Dendritic cell treated with granulocyte-macrophage colony-stimulating factor and Interleukin-4, amounts not matched to agents 40 ng/mL and 50 ng/mL, for 4 days (primary cell): ENCODE measurements at regions not wholly inside any gene's neighbourhood (a gene's known extent, or its start where the extent isn't known, plus 50 kb on each side); places are given as distances from the start of the nearest gene placed in this dataset.
"Not testable (repeated sequence)": the region's sequence is repeated elsewhere in the genome, so short reads cannot be mapped to it uniquely, and the experiment has no call there.

Experiments
- H3K27ac Mint-ChIP-seq: one replicate; pipeline ENCODE4 v1.8.0; 2022; ENCODE audit warnings: mild to moderate bottlenecking, mixed read lengths
- H3K27me3 Mint-ChIP-seq: one replicate; pipeline ENCODE4 v1.8.0; 2022; ENCODE audit warnings: mild to moderate bottlenecking, mixed read lengths
- H3K36me3 Mint-ChIP-seq: one replicate; pipeline ENCODE4 v1.8.0; 2022; ENCODE audit warnings: low read depth, mixed read lengths
- H3K4me1 Mint-ChIP-seq: one replicate; pipeline ENCODE4 v1.8.0; 2022; ENCODE audit warnings: low read depth, mixed read lengths
- H3K4me3 Mint-ChIP-seq: one replicate; pipeline ENCODE4 v1.8.0; 2022; ENCODE audit warnings: mild to moderate bottlenecking, moderate library complexity, mixed read lengths
- H3K9me3 Mint-ChIP-seq: one replicate; pipeline ENCODE4 v1.8.0; 2022; ENCODE audit warnings: mixed read lengths
- intact Hi-C: fragments of 100-400 bp; cut with micrococcal nuclease; formaldehyde crosslinking; loops from one replicate; pipeline ENCODE4 v1.15.0; 2022

DNA sequence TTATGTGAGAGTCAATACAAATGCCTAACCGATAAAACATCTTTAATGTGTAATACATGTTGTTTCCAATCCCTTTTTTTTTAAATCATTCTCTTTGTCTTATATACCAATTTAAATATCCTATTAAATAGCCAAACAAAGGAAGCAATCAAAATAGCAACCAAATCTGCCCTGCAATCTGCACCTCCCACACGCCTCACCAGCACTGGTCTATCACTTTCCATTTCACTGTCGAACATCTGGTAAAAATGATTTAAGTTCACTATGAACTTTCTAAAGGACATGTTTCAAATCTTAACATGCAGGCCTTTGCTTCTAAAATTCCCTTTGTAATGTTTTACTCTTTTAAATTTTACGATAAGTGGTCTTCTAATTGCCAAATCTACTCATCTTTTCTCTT is 1305.5 kb upstream of the TENM4 start:
- H3K27ac Mint-ChIP-seq, result no peak overlapping the region
- no peaks in the 10 kb centered on the region for H3K4me1 Mint-ChIP-seq
- H3K4me3 Mint-ChIP-seq, result no peak overlapping the region
- intact Hi-C loops, result no loop called here
- H3K36me3 Mint-ChIP-seq, result no peaks in the 10 kb centered on the region
- H3K9me3 Mint-ChIP-seq, result no peaks in the 10 kb centered on the region
- no peaks in the 10 kb centered on the region for H3K27me3 Mint-ChIP-seq

DNA sequence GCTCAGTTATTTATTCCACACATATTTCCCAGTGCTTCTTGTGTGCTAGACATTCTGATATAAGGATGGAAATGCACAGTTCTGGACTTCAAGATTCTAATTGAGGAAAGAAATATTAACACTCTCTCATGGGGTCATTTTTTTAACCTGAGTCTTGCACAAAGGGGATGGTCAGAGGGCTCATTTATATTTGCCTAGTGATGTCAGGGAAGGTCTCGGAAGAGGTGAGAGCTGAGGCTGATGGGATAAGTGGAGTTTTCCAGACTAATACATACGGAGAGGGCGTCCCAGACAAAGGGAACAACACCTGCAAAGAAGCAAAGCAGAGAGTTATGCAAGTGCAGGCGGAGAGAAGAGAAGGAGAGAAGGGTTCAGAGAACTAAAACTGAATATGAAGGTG is 1304.6 kb upstream of the TENM4 start:
- no peaks in the 10 kb centered on the region for H3K9me3 Mint-ChIP-seq
- no peaks in the 10 kb centered on the region for H3K36me3 Mint-ChIP-seq
- H3K4me1 Mint-ChIP-seq, result no peaks in the 10 kb centered on the region
- no peaks in the 10 kb centered on the region for H3K27me3 Mint-ChIP-seq
- intact Hi-C loops, result no loop called here
- no peak overlapping the region for H3K27ac Mint-ChIP-seq
- no peak overlapping the region for H3K4me3 Mint-ChIP-seq

DNA sequence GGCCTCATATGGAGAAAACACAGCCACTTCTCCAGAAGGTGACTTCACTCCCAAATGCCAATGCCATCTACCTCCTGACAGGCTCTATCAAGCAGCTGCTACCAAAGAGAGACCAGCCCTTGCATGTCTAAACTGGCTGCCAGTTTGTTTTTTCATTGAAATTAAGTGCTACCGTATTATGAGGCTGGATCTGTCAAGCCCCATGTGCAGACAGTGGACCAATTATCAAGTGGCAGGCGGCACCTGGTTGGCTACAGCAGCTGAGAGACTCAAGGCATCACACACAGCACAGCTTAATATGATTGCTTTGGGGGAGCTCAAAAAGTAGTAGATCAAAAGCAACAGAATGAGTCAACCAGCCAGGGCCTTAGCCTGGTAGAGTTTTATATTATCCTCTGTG is 1293.0 kb upstream of the TENM4 start:
- intact Hi-C loops, result no loop called here
- Mint-ChIP-seq H3K4me3 (no peak overlapping the region), H3K9me3 (no peaks in the 10 kb centered on the region), H3K36me3 (no peaks in the 10 kb centered on the region), H3K27me3 (no peaks in the 10 kb centered on the region), H3K4me1 (no peaks in the 10 kb centered on the region), H3K27ac (no peak overlapping the region)

DNA sequence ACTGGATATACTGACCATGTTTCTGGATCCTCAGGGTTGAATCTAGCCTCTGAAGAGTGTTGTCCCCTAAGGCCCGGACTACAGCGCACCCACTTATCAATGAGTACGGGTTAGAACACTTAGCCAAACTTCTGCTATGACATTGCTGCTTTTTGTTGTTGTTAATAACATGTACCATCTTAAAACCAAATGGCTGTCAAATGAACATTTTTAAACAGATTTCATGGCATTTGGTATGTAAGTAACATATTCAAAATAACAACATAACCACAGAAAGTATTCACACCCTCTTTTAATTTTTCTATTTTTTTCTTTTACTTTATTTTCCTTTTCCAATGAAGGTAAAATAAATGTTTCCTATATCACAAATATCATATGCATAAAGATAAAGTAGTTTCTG is 1292.5 kb upstream of the TENM4 start:
- Mint-ChIP-seq H3K4me1 (no peaks in the 10 kb centered on the region), H3K36me3 (no peaks in the 10 kb centered on the region), H3K4me3 (no peak overlapping the region), H3K27ac (no peak overlapping the region), H3K27me3 (no peaks in the 10 kb centered on the region), H3K9me3 (no peaks in the 10 kb centered on the region)
- intact Hi-C loops, result no loop called here

DNA sequence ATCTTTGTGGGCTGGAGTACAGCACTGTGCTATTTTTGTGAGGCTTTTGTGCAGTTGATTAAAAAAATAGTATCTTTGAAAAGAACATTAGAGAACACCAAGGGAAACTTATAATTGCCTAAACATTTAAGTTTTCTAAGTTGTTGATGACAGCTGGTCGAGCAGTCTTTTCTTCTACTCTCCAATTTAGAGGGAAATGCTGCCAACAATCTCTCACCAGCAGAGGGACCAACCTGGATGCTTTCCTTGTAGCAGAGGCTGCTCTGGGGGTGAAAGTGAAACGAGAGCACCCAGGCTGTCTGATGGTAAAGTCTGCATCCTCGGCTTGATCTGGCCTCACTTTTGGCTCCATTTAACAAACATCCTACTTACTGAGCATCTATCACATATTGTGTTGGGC is 1286.5 kb upstream of the TENM4 start:
- Mint-ChIP-seq H3K9me3 (no peaks in the 10 kb centered on the region), H3K27ac (no peak overlapping the region), H3K36me3 (no peaks in the 10 kb centered on the region), H3K4me3 (no peak overlapping the region), H3K4me1 (no peaks in the 10 kb centered on the region), H3K27me3 (no peaks in the 10 kb centered on the region)
- intact Hi-C loops, result no loop called here

DNA sequence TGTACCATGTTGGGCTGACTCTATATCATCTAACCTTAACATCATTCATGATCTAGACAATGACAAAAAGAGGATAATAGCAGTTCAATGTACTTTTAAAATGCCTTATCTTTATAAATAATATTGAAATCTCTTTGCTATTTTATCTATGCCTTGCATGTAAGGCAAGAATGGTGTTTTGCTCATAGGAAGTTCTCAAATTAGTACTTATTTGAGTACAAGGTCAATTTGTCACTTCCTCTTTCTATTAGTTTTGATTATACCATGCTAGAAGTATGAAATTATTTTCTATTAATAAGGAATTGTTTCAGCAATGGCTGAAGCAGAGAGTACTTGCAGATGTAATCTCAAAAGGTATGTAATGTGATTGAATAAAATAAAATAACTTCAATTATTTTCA is 1285.4 kb upstream of the TENM4 start:
- Mint-ChIP-seq H3K4me1 (no peaks in the 10 kb centered on the region), H3K27me3 (no peaks in the 10 kb centered on the region), H3K36me3 (no peaks in the 10 kb centered on the region), H3K9me3 (no peaks in the 10 kb centered on the region), H3K4me3 (no peak overlapping the region), H3K27ac (no peak overlapping the region)
- intact Hi-C loops, result no loop called here

DNA sequence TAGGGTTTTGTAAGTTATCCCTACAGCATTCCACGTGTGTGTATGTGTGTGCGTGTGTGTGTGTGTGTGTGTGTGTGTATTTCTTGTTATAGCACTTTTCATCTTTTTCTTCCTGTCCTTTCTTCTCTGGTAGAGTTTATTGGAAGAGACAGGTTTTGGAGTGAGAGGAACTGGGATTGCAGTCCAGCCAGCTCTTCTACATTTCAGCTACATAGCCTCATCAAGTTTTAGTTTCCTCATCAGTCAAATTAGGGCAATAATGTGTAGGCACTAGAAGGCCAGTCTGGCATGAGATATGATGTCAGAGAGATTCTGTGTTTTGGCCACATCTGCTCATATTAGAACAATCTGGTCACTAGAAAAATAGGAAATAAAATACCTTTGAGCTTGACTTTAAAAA is 1283.5 kb upstream of the TENM4 start:
- Mint-ChIP-seq H3K36me3 (no peaks in the 10 kb centered on the region), H3K4me3 (no peak overlapping the region), H3K27me3 (no peaks in the 10 kb centered on the region), H3K27ac (no peak overlapping the region), H3K4me1 (no peaks in the 10 kb centered on the region), H3K9me3 (no peaks in the 10 kb centered on the region)
- intact Hi-C loops, result no loop called here

DNA sequence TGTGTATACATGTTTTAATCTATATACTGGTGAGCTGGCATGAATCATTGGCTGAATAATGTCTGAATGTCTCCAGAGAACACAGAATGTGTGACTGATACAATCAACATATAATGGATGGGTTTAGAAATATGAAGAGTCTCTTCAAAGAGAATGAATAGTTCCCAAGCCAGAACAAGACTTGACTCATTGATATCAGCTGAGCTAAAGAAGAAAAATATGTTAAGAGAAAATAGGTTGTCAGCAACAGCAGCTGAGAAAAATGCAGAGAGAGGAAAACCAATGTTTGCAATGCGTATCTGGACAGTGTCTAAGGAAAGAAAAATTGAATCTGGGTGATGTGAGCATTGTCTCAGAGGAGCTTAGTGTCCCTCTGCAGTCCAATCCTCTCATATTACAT is 1281.8 kb upstream of the TENM4 start:
- no peak overlapping the region for H3K4me3 Mint-ChIP-seq
- no peaks in the 10 kb centered on the region for H3K4me1 Mint-ChIP-seq
- no peaks in the 10 kb centered on the region for H3K9me3 Mint-ChIP-seq
- intact Hi-C loops, result no loop called here
- no peaks in the 10 kb centered on the region for H3K36me3 Mint-ChIP-seq
- H3K27me3 Mint-ChIP-seq, result no peaks in the 10 kb centered on the region
- H3K27ac Mint-ChIP-seq, result no peak overlapping the region

DNA sequence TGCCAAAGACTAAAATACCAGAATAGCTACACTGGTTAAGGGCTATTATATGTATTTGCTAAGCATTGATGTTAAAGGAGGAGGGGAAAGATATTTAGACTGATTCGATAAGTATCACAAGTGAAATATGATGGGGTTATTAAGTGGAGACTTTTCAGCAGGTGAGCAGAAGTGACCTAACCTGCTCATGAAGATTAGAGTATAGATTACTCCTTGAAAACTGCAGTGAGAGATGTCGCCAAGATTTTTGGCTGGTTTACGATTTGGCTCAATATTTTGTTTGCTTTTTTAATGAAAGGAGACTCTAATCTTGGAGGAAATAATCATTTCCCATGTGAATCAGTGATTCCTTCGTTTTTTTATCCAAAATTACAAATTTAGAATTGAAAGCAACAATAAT is 1279.5 kb upstream of the TENM4 start:
- no peak overlapping the region for H3K27ac Mint-ChIP-seq
- intact Hi-C loops, result no loop called here
- H3K9me3 Mint-ChIP-seq, result no peaks in the 10 kb centered on the region
- no peaks in the 10 kb centered on the region for H3K27me3 Mint-ChIP-seq
- H3K4me1 Mint-ChIP-seq, result no peaks in the 10 kb centered on the region
- H3K36me3 Mint-ChIP-seq, result no peaks in the 10 kb centered on the region
- no peak overlapping the region for H3K4me3 Mint-ChIP-seq

DNA sequence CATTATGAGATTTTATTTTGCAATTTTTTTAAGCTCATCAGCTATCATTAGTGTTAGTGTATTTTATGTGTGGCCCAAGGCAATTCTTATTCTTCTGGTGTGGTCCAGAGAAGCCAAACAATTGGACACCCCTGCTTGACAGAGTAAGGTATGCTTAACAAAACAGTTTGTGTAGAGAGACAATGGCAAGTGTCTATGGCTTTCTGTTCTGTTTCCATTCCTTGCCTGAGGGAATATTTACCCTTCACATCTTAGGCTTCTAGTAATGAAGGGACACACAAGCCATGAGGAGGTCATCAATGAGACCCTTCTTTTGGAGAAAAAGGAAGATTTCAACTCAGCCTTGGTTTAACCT is 1278.4 kb upstream of the TENM4 start:
- Mint-ChIP-seq H3K4me3 (no peak overlapping the region), H3K4me1 (no peaks in the 10 kb centered on the region), H3K27ac (no peak overlapping the region), H3K9me3 (no peaks in the 10 kb centered on the region), H3K36me3 (no peaks in the 10 kb centered on the region), H3K27me3 (no peaks in the 10 kb centered on the region)
- intact Hi-C loops, result no loop called here

DNA sequence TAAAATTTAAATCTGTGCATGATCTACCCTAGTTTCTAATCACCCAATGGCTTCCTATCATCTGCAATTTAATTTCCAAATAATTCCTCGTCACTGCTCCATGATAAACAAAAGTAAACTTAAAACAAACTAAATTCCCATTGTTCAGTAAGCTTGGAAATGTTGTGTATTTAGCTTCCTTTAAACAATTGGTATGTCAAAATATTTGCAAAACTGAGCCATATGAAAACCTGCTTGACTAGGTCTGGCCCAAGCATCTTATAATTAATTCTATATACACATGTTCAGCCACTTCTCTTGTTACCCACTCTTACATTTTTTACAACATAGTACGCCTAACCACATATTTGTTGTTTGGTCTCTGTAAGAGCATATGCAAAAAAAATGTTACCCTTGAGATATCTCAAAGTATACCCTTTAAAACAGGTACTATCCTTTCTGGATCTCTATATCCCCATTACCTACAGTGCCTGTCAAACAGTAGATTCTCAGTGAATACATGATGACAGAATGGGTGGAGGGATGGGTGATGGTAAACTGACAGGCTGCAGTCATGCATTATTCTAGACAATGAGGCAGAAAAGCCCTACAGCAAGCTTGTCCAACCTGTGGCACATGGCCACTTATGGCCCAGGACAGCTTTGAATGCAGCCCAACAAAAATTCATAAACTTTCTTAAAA is 1277.9 kb upstream of the TENM4 start:
- Mint-ChIP-seq H3K27me3 (no peaks in the 10 kb centered on the region), H3K9me3 (no peaks in the 10 kb centered on the region), H3K4me1 (no peaks in the 10 kb centered on the region), H3K27ac (no peak overlapping the region), H3K4me3 (no peak overlapping the region), H3K36me3 (no peaks in the 10 kb centered on the region)
- intact Hi-C loops, result no loop called here

DNA sequence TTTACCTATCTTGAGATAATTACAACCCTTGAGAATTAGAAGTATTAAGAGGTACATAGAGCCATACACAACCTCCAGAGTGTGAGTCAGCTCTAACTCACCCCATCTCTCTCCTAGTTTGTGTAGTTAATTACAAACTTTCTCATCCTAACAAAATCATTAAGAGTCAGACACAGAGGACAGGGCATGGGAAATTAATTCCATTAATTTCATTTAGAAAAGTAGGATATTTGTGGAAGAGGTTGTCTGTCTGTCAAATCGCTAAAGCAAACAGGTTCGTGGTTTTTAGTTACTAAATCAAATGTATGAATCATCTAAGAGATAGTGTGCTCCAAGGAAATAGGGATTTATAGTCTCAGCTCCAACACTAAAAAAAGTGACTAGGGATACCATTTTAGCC is 1261.4 kb upstream of the TENM4 start:
- Mint-ChIP-seq H3K27ac (no peak overlapping the region), H3K4me3 (no peak overlapping the region), H3K27me3 (no peaks in the 10 kb centered on the region), H3K9me3 (peaks cover 16% of the 10 kb centered on the region), H3K36me3 (no peaks in the 10 kb centered on the region), H3K4me1 (no peaks in the 10 kb centered on the region)
- intact Hi-C loops, result no loop called here

DNA sequence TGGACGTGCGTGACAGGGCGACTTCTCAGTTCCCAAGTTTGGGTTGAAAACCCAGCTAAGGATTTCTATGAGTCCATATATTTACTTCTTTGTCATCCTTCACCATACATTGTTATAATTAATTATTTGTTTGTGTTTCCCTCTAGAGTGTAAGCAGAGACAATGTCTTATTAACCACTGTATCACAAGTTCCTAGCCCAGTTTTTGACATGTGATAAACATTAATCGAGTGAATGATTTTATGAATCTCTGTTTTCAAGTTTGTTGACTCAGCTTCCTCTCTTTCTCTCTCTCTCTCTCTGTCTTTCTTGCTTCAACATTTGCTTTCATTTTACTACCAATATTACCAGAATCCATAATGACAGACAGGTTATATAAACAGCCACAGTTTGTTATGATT is 1259.6 kb upstream of the TENM4 start:
- Mint-ChIP-seq H3K9me3 (peaks cover 16% of the 10 kb centered on the region), H3K27me3 (no peaks in the 10 kb centered on the region), H3K4me3 (no peak overlapping the region), H3K27ac (no peak overlapping the region), H3K4me1 (no peaks in the 10 kb centered on the region), H3K36me3 (no peaks in the 10 kb centered on the region)
- intact Hi-C loops, result no loop called here

DNA sequence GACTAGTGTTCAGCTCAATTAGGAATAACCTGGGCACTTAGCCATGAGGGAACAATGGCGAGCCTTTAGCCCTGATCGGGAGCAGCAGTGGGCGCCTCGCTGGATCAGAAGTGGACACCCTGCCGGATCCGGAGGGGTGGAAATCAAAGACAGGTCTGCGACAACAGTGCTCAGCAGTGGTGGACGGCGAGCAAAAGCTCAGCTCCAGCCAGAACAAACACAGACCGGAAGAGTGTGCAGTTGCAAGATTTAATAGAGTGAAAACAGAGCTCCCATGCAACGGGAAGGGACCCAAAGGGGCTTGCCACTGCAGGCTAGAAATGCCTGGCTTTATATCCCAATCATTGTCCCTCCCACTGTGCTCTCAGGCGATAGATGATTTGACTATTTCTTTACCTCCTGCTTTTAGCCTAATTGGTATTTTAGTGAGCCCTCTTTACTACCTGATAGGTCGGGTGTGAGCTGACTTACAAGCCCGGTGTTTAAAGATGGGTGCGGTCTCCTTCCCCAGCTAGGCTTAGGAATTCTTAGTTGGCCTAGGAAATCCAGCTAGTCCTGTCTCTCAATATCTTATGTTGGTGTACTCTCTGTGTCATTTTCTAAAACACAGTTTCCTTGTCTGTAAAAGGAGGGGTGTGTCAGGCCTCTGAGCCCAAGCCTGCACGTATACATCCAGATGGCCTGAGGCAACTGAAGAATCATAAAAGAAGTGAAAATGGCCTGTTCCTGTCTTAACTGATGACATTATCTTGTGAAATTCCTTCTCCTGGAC is 1258.8 kb upstream of the TENM4 start:
- H3K4me3 Mint-ChIP-seq, H3K4me1 Mint-ChIP-seq, intact Hi-C loops, H3K36me3 Mint-ChIP-seq, H3K27ac Mint-ChIP-seq, H3K27me3 Mint-ChIP-seq: not testable (repeated sequence)
- peaks cover 16% of the 10 kb centered on the region for H3K9me3 Mint-ChIP-seq

DNA sequence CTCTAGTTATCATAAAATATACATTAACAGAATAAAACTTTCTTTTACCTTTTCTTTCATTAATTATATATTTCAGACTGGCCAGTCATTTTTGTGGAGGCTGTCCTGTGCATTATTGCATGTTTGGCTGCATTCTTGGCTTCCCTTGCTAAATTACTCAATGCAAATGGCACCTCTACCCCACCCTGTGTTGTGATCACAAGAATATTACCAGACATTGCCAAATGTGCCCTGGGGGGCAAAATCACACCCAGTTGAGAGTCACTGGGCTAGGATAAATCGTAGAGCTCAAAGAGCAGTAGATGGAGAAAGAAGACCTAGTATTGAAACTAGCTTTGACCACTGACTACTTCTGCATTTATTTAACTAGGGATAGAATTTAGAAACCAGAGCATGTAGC is 1257.8 kb upstream of the TENM4 start:
- Mint-ChIP-seq H3K4me3 (no peak overlapping the region), H3K36me3 (no peaks in the 10 kb centered on the region)

More for the DNA sequence above, 1257.8 kb upstream of the TENM4 start:
- no peaks in the 10 kb centered on the region for H3K27me3 Mint-ChIP-seq
- H3K27ac Mint-ChIP-seq, result no peak overlapping the region
- H3K4me1 Mint-ChIP-seq, result no peaks in the 10 kb centered on the region
- H3K9me3 Mint-ChIP-seq, result peaks cover 16% of the 10 kb centered on the region
- intact Hi-C loops, result no loop called here
